ENCODE measurements at regions not wholly inside any gene's neighbourhood (a gene's known extent, or its start where the extent isn't known, plus 50 kb on each side); places are given as distances from the start of the nearest gene placed in this dataset.

DNA sequence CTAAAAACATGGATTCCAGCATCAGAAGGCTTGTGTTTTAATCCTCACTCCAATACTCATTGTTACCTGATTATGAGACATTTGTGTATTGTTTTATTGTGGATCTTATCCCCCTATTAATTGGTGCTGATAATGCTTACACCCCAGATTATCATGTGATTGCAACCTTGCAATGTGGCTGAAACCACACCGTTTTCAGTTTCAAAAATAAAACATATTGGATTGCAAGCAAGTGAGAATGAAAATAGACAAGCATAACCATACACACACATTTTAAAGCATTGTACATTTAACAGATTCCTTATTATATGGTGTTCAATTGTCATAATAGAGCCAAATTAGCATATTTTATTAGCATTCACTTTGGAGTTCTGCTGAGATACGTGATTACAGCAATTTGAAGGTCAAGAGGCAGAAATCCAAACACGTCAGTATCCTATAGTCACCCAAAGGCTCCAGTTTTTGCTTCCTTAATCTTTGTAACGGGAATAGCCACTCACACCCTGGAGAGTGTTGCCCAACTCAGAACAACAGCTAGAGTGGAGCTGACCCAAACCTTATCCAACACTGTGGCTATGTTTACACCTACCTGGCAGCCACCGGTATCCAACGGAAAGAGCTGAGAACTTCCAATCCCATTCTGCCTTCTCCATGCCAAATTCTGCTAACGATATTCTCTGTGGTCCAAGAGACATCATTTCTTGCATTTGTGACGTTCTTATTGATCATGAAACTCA, 317.1 kb upstream of the KLF6 start:
- TF ChIP-seq, protein P1, sequence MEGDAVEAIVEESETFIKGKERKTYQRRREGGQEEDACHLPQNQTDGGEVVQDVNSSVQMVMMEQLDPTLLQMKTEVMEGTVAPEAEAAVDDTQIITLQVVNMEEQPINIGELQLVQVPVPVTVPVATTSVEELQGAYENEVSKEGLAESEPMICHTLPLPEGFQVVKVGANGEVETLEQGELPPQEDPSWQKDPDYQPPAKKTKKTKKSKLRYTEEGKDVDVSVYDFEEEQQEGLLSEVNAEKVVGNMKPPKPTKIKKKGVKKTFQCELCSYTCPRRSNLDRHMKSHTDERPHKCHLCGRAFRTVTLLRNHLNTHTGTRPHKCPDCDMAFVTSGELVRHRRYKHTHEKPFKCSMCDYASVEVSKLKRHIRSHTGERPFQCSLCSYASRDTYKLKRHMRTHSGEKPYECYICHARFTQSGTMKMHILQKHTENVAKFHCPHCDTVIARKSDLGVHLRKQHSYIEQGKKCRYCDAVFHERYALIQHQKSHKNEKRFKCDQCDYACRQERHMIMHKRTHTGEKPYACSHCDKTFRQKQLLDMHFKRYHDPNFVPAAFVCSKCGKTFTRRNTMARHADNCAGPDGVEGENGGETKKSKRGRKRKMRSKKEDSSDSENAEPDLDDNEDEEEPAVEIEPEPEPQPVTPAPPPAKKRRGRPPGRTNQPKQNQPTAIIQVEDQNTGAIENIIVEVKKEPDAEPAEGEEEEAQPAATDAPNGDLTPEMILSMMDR (IDR thresholded peaks at IDR 0.05), result no peak
- TF ChIP-seq POLR2A (IDR thresholded peaks at IDR 0.05), result no peak

Measured in thyroid gland (tissue), 4 donors.